ENCODE measurements at regions not wholly inside any gene's neighbourhood (a gene's known extent, or its start where the extent isn't known, plus 50 kb on each side); places are given as distances from the start of the nearest gene placed in this dataset.

GRCh38 chr20:63099456-63100173 lies 92.9 kb upstream of the BHLHE23 start:
- no peak for DNase-seq

- DNase-seq: no peak
Observed at GRCh38 chr20:63098195-63098810, 91.5 kb upstream of the BHLHE23 start.

DNA sequence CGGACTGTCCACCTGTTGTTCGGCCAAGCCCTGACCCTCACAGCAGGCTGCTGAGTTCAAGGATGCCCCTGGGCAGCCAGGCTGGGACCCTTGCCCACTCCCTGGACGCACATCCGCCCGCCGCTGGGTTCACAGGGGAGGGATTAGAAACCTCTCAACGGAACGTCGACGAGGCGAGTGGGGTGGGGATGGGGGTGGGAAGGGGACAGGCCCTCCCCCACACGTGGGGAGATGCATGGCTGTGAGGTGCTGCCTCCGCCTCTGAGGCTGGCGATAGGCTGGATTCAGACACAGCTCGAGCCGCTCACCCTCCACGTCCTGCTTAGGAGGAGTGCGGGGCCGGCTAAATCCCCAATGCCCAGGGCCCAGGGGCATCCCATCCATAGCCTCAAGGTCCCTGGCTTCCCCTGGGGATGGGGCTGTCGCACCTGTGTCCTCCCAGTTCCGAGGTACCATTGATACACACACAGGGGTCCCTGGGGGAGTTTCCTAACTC lies 90.6 kb upstream of the BHLHE23 start:
- no peak for DNase-seq

- no peak for DNase-seq
Observed at GRCh38 chr20:63096681-63097335, 90.0 kb upstream of the BHLHE23 start.

DNA sequence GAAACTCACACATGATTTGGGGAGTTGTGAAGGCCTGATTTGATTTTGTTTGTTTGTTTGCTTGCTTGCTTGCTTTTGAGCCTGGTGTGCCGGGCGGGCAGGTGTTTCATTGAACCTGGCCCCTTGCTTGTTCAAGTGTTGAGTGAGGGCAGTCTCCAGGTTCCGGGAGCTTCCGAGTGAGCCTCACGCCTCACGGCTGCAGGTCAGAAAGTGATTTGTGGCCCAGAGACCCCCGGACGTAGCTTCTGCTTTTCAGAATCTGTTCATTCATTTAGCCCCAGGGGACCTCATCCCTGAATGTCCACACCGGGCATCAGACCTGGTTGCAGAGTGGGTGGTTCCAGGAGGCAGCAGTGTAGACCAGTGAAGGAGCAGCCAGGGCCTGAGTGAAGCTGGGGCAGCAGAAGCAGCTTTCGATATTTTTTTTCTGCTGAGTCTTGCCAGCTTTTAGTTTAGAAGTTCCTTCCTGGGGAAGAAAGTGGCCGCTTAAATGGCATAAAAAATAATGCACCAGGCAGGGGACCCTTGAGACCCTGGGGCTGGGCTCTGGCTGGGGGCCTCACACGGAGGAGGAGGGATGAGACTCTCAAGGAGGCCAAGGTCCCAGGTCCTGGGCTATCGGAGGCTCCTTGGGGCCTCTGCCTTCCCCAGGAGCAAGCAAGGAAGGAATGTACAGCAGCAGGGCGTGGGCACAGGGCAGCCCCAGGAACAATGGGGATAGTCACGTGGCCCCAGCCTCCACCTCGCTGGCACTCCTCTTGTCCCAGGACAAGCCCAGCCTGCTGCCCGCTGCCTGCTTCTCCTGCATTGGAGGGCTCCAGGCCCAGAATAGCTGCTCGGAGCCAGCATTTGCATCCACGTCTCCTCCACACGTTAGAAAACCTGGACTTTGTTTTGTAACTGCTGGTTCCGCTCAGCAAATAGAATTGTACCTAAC lies 89.2 kb upstream of the BHLHE23 start:
- DNase-seq: no peak

GRCh38 chr20:63094767-63095499 lies 88.2 kb upstream of the BHLHE23 start:
- DNase-seq: no peak

- DNase-seq: no peak
Observed at GRCh38 chr20:63093966-63094766, 87.4 kb upstream of the BHLHE23 start.

- no peak for DNase-seq
Observed at GRCh38 chr20:63092660-63093215, 86.0 kb upstream of the BHLHE23 start.

GRCh38 chr20:63091901-63092659 lies 85.3 kb upstream of the BHLHE23 start:
- no peak for DNase-seq

DNA sequence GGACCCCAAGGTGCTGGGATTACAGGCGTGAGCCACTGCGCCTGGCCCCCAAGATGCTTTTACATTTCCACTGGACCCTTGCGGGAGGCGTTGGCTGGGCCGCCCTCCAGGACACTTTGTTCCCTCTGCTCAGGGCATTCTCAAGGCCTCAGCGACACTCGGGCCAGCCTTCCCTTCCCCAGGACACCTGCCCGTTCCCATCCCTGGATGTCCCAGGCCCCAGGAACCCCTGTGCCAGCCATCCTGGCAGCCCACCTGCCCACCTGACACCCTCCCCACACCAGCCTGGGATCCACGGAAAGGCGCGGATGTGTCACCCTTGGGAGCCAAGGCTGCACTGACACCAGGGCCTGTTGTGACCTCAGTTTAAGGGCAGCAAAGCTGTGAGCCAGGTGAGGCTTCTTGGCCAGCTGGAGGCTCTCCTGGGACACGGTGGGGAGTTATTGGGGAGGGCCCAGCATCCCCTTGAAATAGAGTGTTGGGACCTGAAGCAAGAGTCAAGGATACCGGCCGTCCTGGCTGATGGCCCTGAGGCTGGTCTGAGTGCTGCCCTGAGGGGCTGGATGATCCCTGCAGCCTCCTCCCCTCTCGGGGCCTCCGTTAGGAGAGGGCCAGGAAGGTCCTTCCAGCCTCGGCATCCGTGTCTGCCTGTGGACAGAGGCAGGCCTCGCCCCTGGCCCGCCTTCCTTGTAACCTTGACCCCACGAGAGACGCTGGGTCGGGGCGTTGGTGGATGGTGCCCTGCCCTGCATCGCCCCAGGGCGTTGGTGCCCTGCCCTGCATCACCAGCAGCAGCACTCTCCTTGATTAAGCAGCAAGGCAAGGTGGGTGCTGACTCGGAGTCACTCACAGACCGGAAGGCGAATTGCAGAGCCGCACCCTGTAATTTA lies 84.2 kb upstream of the BHLHE23 start:
- no peak for DNase-seq

- no peak for DNase-seq
Observed at GRCh38 chr20:63090052-63090451, 83.3 kb upstream of the BHLHE23 start.

GRCh38 chr20:63089051-63089907 lies 82.5 kb upstream of the BHLHE23 start:
- no peak for DNase-seq

DNA sequence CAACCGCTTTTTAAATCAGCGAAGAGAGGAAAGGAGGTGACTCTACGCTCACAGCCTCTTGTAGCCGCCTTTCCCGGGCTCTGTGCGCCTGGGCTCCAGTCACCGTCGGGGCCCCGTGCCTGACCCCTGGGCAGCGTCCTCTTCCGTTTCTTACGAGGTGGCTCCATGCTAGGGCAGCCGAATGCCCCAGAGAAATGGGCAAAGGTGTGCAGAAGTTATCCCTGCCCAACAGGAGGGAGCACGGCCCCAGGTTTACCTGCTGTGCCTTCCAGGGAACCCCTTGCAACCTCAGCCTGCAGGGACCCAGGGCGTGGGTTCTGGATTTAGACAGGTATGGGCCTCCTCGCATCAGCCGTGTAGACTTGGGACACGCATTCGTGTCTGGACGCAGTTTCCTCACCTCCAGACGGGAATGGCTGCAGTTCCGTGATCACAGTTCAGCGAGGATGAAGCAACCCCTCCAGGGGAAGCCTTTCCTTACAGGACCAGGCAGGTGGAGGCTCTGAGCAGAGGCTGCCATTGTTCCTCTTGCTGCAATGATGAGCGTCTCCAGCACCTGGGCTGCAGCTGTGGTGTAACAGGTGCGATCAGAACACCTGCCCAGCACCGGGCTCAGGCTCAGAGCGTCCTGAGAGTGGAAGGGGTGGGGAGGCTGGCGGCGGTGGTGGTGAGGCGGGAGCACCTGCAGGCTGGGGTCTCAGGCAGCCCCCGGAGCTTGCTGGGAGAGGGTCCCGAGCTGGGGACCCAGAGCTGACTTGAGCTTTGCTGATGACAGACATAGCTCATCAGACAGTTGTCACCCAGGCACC lies 81.3 kb upstream of the BHLHE23 start:
- DNase-seq: no peak

- no peak for DNase-seq
Observed at GRCh38 chr20:63087236-63087871, 80.6 kb upstream of the BHLHE23 start.

- no peak for DNase-seq
Observed at GRCh38 chr20:63086421-63087235, 79.9 kb upstream of the BHLHE23 start.

Measured in effector CD4-positive, alpha-beta T cell (primary cell).